ENCODE measurements at regions not wholly inside any gene's neighbourhood (a gene's known extent, or its start where the extent isn't known, plus 50 kb on each side); places are given as distances from the start of the nearest gene placed in this dataset.

DNA sequence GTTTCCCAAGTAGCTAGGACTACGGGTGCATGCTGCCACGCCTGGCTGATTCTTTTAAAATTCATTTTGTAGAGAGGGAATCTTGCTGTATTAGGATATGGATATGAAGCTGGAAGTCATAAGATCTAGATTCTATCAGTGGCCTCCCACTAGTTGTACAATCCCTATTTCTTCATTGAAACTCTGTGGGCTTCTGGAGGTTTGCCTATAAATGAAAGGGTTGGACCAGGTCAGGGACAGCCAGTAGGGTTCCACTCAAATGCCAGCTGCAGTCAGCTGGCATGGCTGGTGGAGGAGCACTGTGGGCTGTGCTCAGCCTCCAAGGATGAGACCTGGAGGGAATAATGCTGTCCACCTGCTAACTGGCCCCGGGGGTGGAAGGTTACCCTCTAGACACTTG, 110.2 kb upstream of the GJB6 start:
- TF ChIP-seq LEF1 (IDR thresholded peaks at IDR 0.05) (no peak), EP300 (IDR thresholded peaks at IDR 0.05; ENCODE audit: low read length) (no peak), POLR2A (conservative IDR thresholded peaks at IDR 0.05) (no peak), RBM39 (optimal IDR thresholded peaks at IDR 0.05; ENCODE audit: low read depth, low read length) (no peak), YBX1 (IDR thresholded peaks at IDR 0.05) (no peak)
- TF ChIP-seq, protein P1, sequence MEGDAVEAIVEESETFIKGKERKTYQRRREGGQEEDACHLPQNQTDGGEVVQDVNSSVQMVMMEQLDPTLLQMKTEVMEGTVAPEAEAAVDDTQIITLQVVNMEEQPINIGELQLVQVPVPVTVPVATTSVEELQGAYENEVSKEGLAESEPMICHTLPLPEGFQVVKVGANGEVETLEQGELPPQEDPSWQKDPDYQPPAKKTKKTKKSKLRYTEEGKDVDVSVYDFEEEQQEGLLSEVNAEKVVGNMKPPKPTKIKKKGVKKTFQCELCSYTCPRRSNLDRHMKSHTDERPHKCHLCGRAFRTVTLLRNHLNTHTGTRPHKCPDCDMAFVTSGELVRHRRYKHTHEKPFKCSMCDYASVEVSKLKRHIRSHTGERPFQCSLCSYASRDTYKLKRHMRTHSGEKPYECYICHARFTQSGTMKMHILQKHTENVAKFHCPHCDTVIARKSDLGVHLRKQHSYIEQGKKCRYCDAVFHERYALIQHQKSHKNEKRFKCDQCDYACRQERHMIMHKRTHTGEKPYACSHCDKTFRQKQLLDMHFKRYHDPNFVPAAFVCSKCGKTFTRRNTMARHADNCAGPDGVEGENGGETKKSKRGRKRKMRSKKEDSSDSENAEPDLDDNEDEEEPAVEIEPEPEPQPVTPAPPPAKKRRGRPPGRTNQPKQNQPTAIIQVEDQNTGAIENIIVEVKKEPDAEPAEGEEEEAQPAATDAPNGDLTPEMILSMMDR (IDR thresholded peaks at IDR 0.05 in 2 of 3, conservative IDR thresholded peaks at IDR 0.05 in 1 of 3; ENCODE audit: insufficient read depth in 2 of 3, low read depth in 1 of 3, low read length in 3 of 3), result no peak
